Adrenal gland (tissue), 5 donors: ENCODE measurements at regions not wholly inside any gene's neighbourhood (a gene's known extent, or its start where the extent isn't known, plus 50 kb on each side); places are given as distances from the start of the nearest gene placed in this dataset.

Experiments
- POLR2A ChIP-seq, 2 donors: fragments of 450-650 bp; IDR thresholded peaks; one replicate each; pipeline ENCODE4 v1.6.1; 2017; ENCODE audit warnings: antibody characterized with exemption in 2 of 2, mild to moderate bottlenecking in 2 of 2, moderate library complexity in 1 of 2
- TF ChIP-seq, protein P1 (sequence below), 6 experiments: fragments of 450-650 bp in 4 of 6; fragments of 200-600 bp in 2 of 6; sonication (generic) in 1 of 6; IDR thresholded peaks; 1 replicate in 5 of 6; 2 replicates in 1 of 6; pipeline versions ENCODE4 v1.5.1 to v1.8.0; 2016 to 2021; ENCODE audit warnings: antibody characterized with exemption in 6 of 6, mild to moderate bottlenecking in 2 of 6, moderate library complexity in 1 of 6
- donor health status: DM: no; HTN: no; CAD: no.

DNA sequence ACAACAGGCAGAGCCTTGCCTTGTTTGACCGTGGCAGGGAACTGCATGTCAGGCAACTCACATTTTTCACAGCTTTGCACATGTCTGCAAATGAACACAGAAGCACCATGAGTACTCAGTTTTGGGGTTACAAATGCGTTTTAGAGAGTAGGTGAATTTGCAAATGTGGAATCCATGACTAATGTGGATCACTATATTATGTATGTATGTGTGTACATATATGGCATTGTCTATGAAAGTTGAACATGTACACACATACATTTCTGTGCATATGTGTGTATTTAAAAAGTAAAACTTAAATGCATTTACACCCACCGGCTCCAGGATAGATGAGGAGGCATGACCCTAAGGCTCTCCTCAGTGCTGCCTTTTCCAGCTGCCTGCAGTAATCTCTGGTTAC, 65.1 kb downstream of the SOWAHC start:
- TF ChIP-seq, protein P1, sequence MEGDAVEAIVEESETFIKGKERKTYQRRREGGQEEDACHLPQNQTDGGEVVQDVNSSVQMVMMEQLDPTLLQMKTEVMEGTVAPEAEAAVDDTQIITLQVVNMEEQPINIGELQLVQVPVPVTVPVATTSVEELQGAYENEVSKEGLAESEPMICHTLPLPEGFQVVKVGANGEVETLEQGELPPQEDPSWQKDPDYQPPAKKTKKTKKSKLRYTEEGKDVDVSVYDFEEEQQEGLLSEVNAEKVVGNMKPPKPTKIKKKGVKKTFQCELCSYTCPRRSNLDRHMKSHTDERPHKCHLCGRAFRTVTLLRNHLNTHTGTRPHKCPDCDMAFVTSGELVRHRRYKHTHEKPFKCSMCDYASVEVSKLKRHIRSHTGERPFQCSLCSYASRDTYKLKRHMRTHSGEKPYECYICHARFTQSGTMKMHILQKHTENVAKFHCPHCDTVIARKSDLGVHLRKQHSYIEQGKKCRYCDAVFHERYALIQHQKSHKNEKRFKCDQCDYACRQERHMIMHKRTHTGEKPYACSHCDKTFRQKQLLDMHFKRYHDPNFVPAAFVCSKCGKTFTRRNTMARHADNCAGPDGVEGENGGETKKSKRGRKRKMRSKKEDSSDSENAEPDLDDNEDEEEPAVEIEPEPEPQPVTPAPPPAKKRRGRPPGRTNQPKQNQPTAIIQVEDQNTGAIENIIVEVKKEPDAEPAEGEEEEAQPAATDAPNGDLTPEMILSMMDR (IDR thresholded peaks at IDR 0.05): no peak
- no peak for TF ChIP-seq POLR2A (IDR thresholded peaks at IDR 0.05)
